ENCODE measurements at regions not wholly inside any gene's neighbourhood (a gene's known extent, or its start where the extent isn't known, plus 50 kb on each side); places are given as distances from the start of the nearest gene placed in this dataset.

DNA sequence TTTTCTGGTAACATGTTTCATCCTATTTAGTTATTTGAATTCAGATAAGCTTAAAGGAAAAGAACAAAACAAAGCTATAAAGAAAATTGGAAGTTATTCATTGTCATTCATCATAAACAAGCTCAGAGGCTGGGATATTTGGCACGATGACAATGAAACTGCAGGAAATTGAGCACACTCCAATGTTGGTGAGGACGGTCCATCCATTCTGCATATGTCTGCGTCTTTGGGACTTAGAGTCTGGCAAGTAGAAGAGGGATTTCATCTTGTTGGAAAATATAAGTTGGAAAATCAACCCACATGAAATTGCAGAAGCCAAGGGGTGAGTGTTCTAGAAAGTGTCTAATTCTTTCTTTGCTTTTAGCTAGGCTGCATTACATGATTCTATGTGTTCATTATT, 78.4 kb downstream of the HDGFL1 start:
- TF ChIP-seq, protein P1, sequence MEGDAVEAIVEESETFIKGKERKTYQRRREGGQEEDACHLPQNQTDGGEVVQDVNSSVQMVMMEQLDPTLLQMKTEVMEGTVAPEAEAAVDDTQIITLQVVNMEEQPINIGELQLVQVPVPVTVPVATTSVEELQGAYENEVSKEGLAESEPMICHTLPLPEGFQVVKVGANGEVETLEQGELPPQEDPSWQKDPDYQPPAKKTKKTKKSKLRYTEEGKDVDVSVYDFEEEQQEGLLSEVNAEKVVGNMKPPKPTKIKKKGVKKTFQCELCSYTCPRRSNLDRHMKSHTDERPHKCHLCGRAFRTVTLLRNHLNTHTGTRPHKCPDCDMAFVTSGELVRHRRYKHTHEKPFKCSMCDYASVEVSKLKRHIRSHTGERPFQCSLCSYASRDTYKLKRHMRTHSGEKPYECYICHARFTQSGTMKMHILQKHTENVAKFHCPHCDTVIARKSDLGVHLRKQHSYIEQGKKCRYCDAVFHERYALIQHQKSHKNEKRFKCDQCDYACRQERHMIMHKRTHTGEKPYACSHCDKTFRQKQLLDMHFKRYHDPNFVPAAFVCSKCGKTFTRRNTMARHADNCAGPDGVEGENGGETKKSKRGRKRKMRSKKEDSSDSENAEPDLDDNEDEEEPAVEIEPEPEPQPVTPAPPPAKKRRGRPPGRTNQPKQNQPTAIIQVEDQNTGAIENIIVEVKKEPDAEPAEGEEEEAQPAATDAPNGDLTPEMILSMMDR (IDR thresholded peaks at IDR 0.05; ENCODE audit: low read depth, low read length), result no peak
- no peak for TF ChIP-seq EZH2phosphoT487 (IDR thresholded peaks at IDR 0.05; ENCODE audit: low read depth)

All from OCI-LY3 (cell line).